GM03348 (cell line): ENCODE measurements at regions not wholly inside any gene's neighbourhood (a gene's known extent, or its start where the extent isn't known, plus 50 kb on each side); places are given as distances from the start of the nearest gene placed in this dataset.
"Not testable (repeated sequence)": the region's sequence is repeated elsewhere in the genome, so short reads cannot be mapped to it uniquely, and the experiment has no call there.

Experiments
- DNase-seq: peaks from one replicate; pipeline ENCODE4 v3.0.0; 2012; ENCODE audit warnings: low spot score

GRCh38 chr10:9402507-9403195 is 1348.2 kb downstream of the GATA3 start:
- DNase-seq: not testable (repeated sequence)

- DNase-seq: not testable (repeated sequence)
Measured at GRCh38 chr10:9407201-9407600, 1352.7 kb downstream of the GATA3 start.

- DNase-seq: no peak
Measured at GRCh38 chr10:9416331-9416730, 1361.8 kb downstream of the GATA3 start.

GRCh38 chr10:9419757-9420156 is 1365.3 kb downstream of the GATA3 start:
- DNase-seq: no peak

GRCh38 chr10:9427209-9427608 is 1372.7 kb downstream of the GATA3 start:
- no peak for DNase-seq

GRCh38 chr10:9437131-9437530 is 1382.6 kb downstream of the GATA3 start:
- DNase-seq: no peak

GRCh38 chr10:9443758-9444157 is 1389.3 kb downstream of the GATA3 start:
- no peak for DNase-seq

- no peak for DNase-seq
Measured at GRCh38 chr10:9449530-9449929, 1395.0 kb downstream of the GATA3 start.

GRCh38 chr10:9450801-9451200 is 1396.3 kb downstream of the GATA3 start:
- DNase-seq: no peak

GRCh38 chr10:9451211-9451773 is 1396.8 kb downstream of the GATA3 start:
- no peak for DNase-seq

- DNase-seq: no peak
Measured at GRCh38 chr10:9452056-9452455, 1397.6 kb downstream of the GATA3 start.

- DNase-seq: not testable (repeated sequence)
Measured at GRCh38 chr10:9453871-9454270, 1399.4 kb downstream of the GATA3 start.

- DNase-seq: no peak
Measured at GRCh38 chr10:9469663-9470205, 1415.2 kb downstream of the GATA3 start.

- no peak for DNase-seq
Measured at GRCh38 chr10:9470581-9470980, 1416.1 kb downstream of the GATA3 start.

- no peak for DNase-seq
Measured at GRCh38 chr10:9501944-9502343, 1447.5 kb downstream of the GATA3 start.

GRCh38 chr10:9504227-9504626 is 1449.7 kb downstream of the GATA3 start:
- no peak for DNase-seq

GRCh38 chr10:9505546-9505945 is 1451.1 kb downstream of the GATA3 start:
- no peak for DNase-seq

- no peak for DNase-seq
Measured at GRCh38 chr10:9508606-9509005, 1454.1 kb downstream of the GATA3 start.

- no peak for DNase-seq
Measured at GRCh38 chr10:9510626-9511025, 1456.1 kb downstream of the GATA3 start.

GRCh38 chr10:9515922-9516321 is 1461.4 kb downstream of the GATA3 start:
- DNase-seq: no peak

GRCh38 chr10:9535744-9536143 is 1481.3 kb downstream of the GATA3 start:
- DNase-seq: no peak

GRCh38 chr10:9545073-9545472 is 1472.6 kb upstream of the CELF2 start:
- DNase-seq: no peak
